Vagina (tissue), 2 donors: ENCODE measurements at regions not wholly inside any gene's neighbourhood (a gene's known extent, or its start where the extent isn't known, plus 50 kb on each side); places are given as distances from the start of the nearest gene placed in this dataset.

Experiments used
- DNase-seq, 2 donors: peaks; one replicate each; pipeline ENCODE4 v3.0.0-alpha.2; 2017; ENCODE audit errors: extremely low spot score in 2 of 2
- H3K27ac ChIP-seq: fragments of 200-600 bp; sonication (generic); one replicate; pipeline ENCODE4 v1.5.1; 2019
- H3K27me3 ChIP-seq: fragments of 200-600 bp; sonication (generic); one replicate; pipeline ENCODE4 v1.5.1; 2019
- H3K36me3 ChIP-seq, 2 donors: fragments of 200-600 bp; sonication (generic); one replicate each; pipeline ENCODE4 v1.5.1; 2017 to 2019
- H3K4me1 ChIP-seq: fragments of 200-600 bp; sonication (generic); one replicate; pipeline ENCODE4 v1.5.1; 2019
- H3K4me3 ChIP-seq, 2 donors: fragments of 200-600 bp; sonication (generic); 1 replicate in 1 of 2; 2 replicates in 1 of 2; pipeline ENCODE4 v1.5.1; 2016 to 2019
- H3K9me3 ChIP-seq: fragments of 200-600 bp; sonication (generic); one replicate; pipeline ENCODE4 v1.5.1; 2019
- POLR2A ChIP-seq, 2 donors: fragments of 450-650 bp; IDR thresholded peaks; one replicate each; pipeline ENCODE4 v1.6.1; 2017; ENCODE audit warnings: antibody characterized with exemption in 2 of 2, mild to moderate bottlenecking in 2 of 2, moderate library complexity in 2 of 2
- POLR2AphosphoS5 ChIP-seq, 2 donors: sonication (generic); formaldehyde crosslinking; IDR thresholded peaks; one replicate each; pipeline ENCODE4 v1.9.0; 2017; ENCODE audit warnings: antibody characterized with exemption in 2 of 2, mild to moderate bottlenecking in 2 of 2, low read depth in 1 of 2; ENCODE audit not compliant: insufficient read depth in 1 of 2
- intact Hi-C: fragments of 100-400 bp; cut with DNase I; formaldehyde crosslinking; loops from one replicate; pipeline ENCODE4 v1.15.1; 2023
- TF ChIP-seq, protein P1 (sequence below), 3 experiments: fragments of 450-650 bp in 2 of 3; fragments of 200-600 bp in 1 of 3; sonication (generic) in 1 of 3; IDR thresholded peaks; one replicate each; pipeline ENCODE4 v1.5.1; 2017 to 2019; ENCODE audit warnings: antibody characterized with exemption in 3 of 3, mild to moderate bottlenecking in 2 of 3, moderate library complexity in 2 of 3

DNA sequence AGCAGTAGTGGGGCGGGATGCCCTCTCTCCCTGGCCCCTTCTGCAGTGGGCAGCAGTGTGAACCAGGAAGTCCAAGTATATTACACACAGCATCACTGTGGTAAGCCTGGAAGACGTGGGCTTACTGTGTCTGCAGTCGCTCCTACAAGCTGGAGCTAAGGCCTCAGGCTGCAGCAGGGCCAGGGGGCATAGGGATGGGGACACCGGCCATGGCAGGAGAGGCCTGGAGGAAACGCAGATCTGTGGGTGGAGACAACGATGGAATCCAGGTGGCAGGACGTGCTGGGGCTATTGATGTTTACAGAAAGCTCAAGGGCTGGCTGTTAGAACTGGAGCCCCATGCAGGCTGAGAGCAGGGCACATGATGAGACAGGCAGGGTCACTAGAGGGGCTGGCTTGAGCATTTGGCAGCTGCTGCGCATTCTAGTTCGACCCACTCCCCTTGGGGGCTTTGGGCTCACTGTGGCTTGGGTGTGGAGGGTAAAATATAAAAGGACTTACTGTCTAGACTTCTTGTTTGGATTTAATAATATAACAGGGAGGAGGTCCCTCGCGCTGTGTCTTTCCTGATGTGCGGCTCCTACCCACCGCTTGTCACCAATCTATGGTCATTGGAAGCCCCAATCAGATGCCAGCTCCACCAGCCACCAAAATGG, 539.5 kb downstream of the TBC1D22A start:
- H3K27me3 ChIP-seq, result no peaks in the 10 kb centered on the region
- H3K27ac ChIP-seq, result no peak overlapping the region
- H3K4me3 ChIP-seq, result no peak overlapping the region
- intact Hi-C loops, result no loop called here
- DNase-seq, result peak; percentile 64 to 71
- H3K9me3 ChIP-seq, result no peaks in the 10 kb centered on the region
- TF ChIP-seq POLR2AphosphoS5 (IDR thresholded peaks at IDR 0.05; ENCODE audit: insufficient read depth in 1 of 2, low read depth in 1 of 2) (no peak), POLR2A (IDR thresholded peaks at IDR 0.05) (no peak)
- TF ChIP-seq, protein P1, sequence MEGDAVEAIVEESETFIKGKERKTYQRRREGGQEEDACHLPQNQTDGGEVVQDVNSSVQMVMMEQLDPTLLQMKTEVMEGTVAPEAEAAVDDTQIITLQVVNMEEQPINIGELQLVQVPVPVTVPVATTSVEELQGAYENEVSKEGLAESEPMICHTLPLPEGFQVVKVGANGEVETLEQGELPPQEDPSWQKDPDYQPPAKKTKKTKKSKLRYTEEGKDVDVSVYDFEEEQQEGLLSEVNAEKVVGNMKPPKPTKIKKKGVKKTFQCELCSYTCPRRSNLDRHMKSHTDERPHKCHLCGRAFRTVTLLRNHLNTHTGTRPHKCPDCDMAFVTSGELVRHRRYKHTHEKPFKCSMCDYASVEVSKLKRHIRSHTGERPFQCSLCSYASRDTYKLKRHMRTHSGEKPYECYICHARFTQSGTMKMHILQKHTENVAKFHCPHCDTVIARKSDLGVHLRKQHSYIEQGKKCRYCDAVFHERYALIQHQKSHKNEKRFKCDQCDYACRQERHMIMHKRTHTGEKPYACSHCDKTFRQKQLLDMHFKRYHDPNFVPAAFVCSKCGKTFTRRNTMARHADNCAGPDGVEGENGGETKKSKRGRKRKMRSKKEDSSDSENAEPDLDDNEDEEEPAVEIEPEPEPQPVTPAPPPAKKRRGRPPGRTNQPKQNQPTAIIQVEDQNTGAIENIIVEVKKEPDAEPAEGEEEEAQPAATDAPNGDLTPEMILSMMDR (IDR thresholded peaks at IDR 0.05), result no peak
- no peaks in the 10 kb centered on the region for H3K36me3 ChIP-seq
- no peaks in the 10 kb centered on the region for H3K4me1 ChIP-seq

- intact Hi-C loops, result no loop called here
- Histone ChIP-seq H3K36me3 (no peaks in the 10 kb centered on the region), H3K4me3 (no peak overlapping the region), H3K27ac (no peak overlapping the region), H3K9me3 (no peaks in the 10 kb centered on the region), H3K27me3 (no peaks in the 10 kb centered on the region), H3K4me1 (no peaks in the 10 kb centered on the region)
- TF ChIP-seq, protein P1 (IDR thresholded peaks at IDR 0.05), result no peak
- TF ChIP-seq POLR2AphosphoS5 (IDR thresholded peaks at IDR 0.05; ENCODE audit: insufficient read depth in 1 of 2, low read depth in 1 of 2) (no peak), POLR2A (IDR thresholded peaks at IDR 0.05) (no peak)
- peak; percentile 70 to 77 for DNase-seq
Observed at GRCh38 chr22:47300698-47301405, 538.4 kb downstream of the TBC1D22A start.

GRCh38 chr22:47299863-47300697, 537.6 kb downstream of the TBC1D22A start:
- no peaks in the 10 kb centered on the region for H3K27me3 ChIP-seq
- H3K4me1 ChIP-seq, result no peaks in the 10 kb centered on the region
- peak; percentile 44 to 95 for DNase-seq
- no peaks in the 10 kb centered on the region for H3K36me3 ChIP-seq
- no peaks in the 10 kb centered on the region for H3K9me3 ChIP-seq
- no peak for TF ChIP-seq POLR2AphosphoS5 (IDR thresholded peaks at IDR 0.05; ENCODE audit: insufficient read depth in 1 of 2, low read depth in 1 of 2)
- TF ChIP-seq, protein P1 (IDR thresholded peaks at IDR 0.05), result no peak
- TF ChIP-seq POLR2A (IDR thresholded peaks at IDR 0.05), result no peak
- H3K4me3 ChIP-seq, result no peak overlapping the region
- no peak overlapping the region for H3K27ac ChIP-seq
- intact Hi-C loops, result no loop called here

- H3K4me1 ChIP-seq, result no peaks in the 10 kb centered on the region
- no peak overlapping the region for H3K27ac ChIP-seq
- no peaks in the 10 kb centered on the region for H3K27me3 ChIP-seq
- no peaks in the 10 kb centered on the region for H3K9me3 ChIP-seq
- DNase-seq, result peak; percentile 60 to 84
- intact Hi-C loops, result no loop called here
- H3K36me3 ChIP-seq, result no peaks in the 10 kb centered on the region
- TF ChIP-seq POLR2AphosphoS5 (IDR thresholded peaks at IDR 0.05; ENCODE audit: insufficient read depth in 1 of 2, low read depth in 1 of 2) (no peak), POLR2A (IDR thresholded peaks at IDR 0.05) (no peak)
- TF ChIP-seq, protein P1 (IDR thresholded peaks at IDR 0.05), result no peak
- no peak overlapping the region for H3K4me3 ChIP-seq
Observed at GRCh38 chr22:47299211-47299862, 536.9 kb downstream of the TBC1D22A start.
